Renal cortical epithelial cell (primary cell): ENCODE measurements at regions not wholly inside any gene's neighbourhood (a gene's known extent, or its start where the extent isn't known, plus 50 kb on each side); places are given as distances from the start of the nearest gene placed in this dataset.

ENCODE experiments used
- DNase-seq: peaks from one replicate; pipeline ENCODE4 v3.0.0-alpha.2; 2011; ENCODE audit warnings: low read depth

GRCh38 chr11:37072538-37073055, 474.6 kb upstream of the RAG2 start:
- DNase-seq: no peak

- DNase-seq: no peak
Observed at GRCh38 chr11:37050311-37050710, 452.3 kb upstream of the RAG2 start.

- DNase-seq: no peak
Observed at GRCh38 chr11:37040921-37041320, 442.9 kb upstream of the RAG2 start.

GRCh38 chr11:37038911-37039310, 440.9 kb upstream of the RAG2 start:
- no peak for DNase-seq

- no peak for DNase-seq
Observed at GRCh38 chr11:37026741-37027140, 428.7 kb upstream of the RAG2 start.

GRCh38 chr11:37026326-37026725, 428.3 kb upstream of the RAG2 start:
- DNase-seq: no peak

GRCh38 chr11:37006563-37006962, 408.5 kb upstream of the RAG2 start:
- no peak for DNase-seq

- no peak for DNase-seq
Observed at GRCh38 chr11:37002831-37003230, 404.8 kb upstream of the RAG2 start.

- DNase-seq: no peak
Observed at GRCh38 chr11:36997656-36998055, 399.6 kb upstream of the RAG2 start.

GRCh38 chr11:36996795-36997194, 398.8 kb upstream of the RAG2 start:
- DNase-seq: no peak

- no peak for DNase-seq
Observed at GRCh38 chr11:36994208-36994607, 396.2 kb upstream of the RAG2 start.

GRCh38 chr11:36988556-36988955, 390.5 kb upstream of the RAG2 start:
- DNase-seq: no peak

- no peak for DNase-seq
Observed at GRCh38 chr11:36985562-36985961, 387.5 kb upstream of the RAG2 start.

GRCh38 chr11:36976741-36977140, 378.7 kb upstream of the RAG2 start:
- DNase-seq: no peak

GRCh38 chr11:36974771-36975170, 376.7 kb upstream of the RAG2 start:
- no peak for DNase-seq

- DNase-seq: no peak
Observed at GRCh38 chr11:36953976-36954375, 355.9 kb upstream of the RAG2 start.

- no peak for DNase-seq
Observed at GRCh38 chr11:36948460-36949127, 350.6 kb upstream of the RAG2 start.

- no peak for DNase-seq
Observed at GRCh38 chr11:36945384-36945783, 347.3 kb upstream of the RAG2 start.

GRCh38 chr11:36933481-36933880, 335.4 kb upstream of the RAG2 start:
- no peak for DNase-seq

- DNase-seq: no peak
Observed at GRCh38 chr11:36931139-36931538, 333.1 kb upstream of the RAG2 start.

- no peak for DNase-seq
Observed at GRCh38 chr11:36930256-36930655, 332.2 kb upstream of the RAG2 start.

- no peak for DNase-seq
Observed at GRCh38 chr11:36929401-36929800, 331.4 kb upstream of the RAG2 start.

GRCh38 chr11:36928621-36929020, 330.6 kb upstream of the RAG2 start:
- DNase-seq: no peak

- no peak for DNase-seq
Observed at GRCh38 chr11:36899800-36900199, 301.8 kb upstream of the RAG2 start.
